Osteoblast (primary cell): ENCODE measurements at regions not wholly inside any gene's neighbourhood (a gene's known extent, or its start where the extent isn't known, plus 50 kb on each side); places are given as distances from the start of the nearest gene placed in this dataset.

Source experiments
- DNase-seq: peaks from one replicate; pipeline ENCODE4 v3.0.0; 2011; ENCODE audit warnings: low spot score, mixed read lengths; ENCODE audit not compliant: insufficient read length; ENCODE audit errors: missing footprints
- H2AFZ ChIP-seq: 2 replicates; pipeline ENCODE4 v1.6.0; 2011; ENCODE audit warnings: mild to moderate bottlenecking, low read length
- H3K27ac ChIP-seq: 2 replicates; pipeline ENCODE4 v1.5.1; 2011; ENCODE audit warnings: mild to moderate bottlenecking, low read depth, low read length, moderate library complexity
- H3K27me3 ChIP-seq: 2 replicates; pipeline ENCODE4 v1.6.0; 2012; ENCODE audit warnings: mild to moderate bottlenecking, control low read depth, inconsistent platforms, low read length, moderate library complexity; ENCODE audit not compliant: insufficient read depth
- H3K36me3 ChIP-seq: 2 replicates; pipeline ENCODE4 v1.5.1; 2011; ENCODE audit warnings: mild to moderate bottlenecking, low read length, control low read depth, moderate library complexity; ENCODE audit not compliant: insufficient read depth
- H3K4me1 ChIP-seq: 2 replicates; pipeline ENCODE4 v1.5.1; 2011; ENCODE audit warnings: mild to moderate bottlenecking, low read length, control low read depth, moderate library complexity; ENCODE audit not compliant: insufficient read depth
- H3K4me2 ChIP-seq: 2 replicates; pipeline ENCODE4 v1.6.0; 2011; ENCODE audit warnings: mild to moderate bottlenecking, low read length; ENCODE audit not compliant: insufficient read depth
- H3K4me3 ChIP-seq: fragments of 200-600 bp; sonication (generic); 3 replicates; pipeline ENCODE4 v1.5.1; 2012; ENCODE audit warnings: mild to moderate bottlenecking, low read length, inconsistent platforms; ENCODE audit not compliant: insufficient read depth
- H3K79me2 ChIP-seq: 2 replicates; pipeline ENCODE4 v1.6.0; 2012; ENCODE audit warnings: mild to moderate bottlenecking, low read length, control low read depth, inconsistent platforms; ENCODE audit not compliant: insufficient read depth
- H3K9me3 ChIP-seq: 2 replicates; pipeline ENCODE4 v1.5.1; 2011; ENCODE audit warnings: low read depth, low read length, control low read depth
- H4K20me1 ChIP-seq: 2 replicates; pipeline ENCODE4 v1.6.0; 2012; ENCODE audit warnings: mild to moderate bottlenecking, low read length, control low read depth; ENCODE audit not compliant: insufficient read depth
- CTCF ChIP-seq: IDR thresholded peaks from 2 replicates; pipeline ENCODE4 v1.5.1; 2011; ENCODE audit warnings: mild to moderate bottlenecking, low read depth, low read length, moderate library complexity; ENCODE audit errors: extremely low read depth

- DNase-seq: no peak
- Histone ChIP-seq H3K27ac (no peak overlapping the region), H3K4me2 (no peak overlapping the region), H3K79me2 (no peaks in the 10 kb centered on the region), H3K4me3 (no peak overlapping the region), H3K9me3 (no peaks in the 10 kb centered on the region), H4K20me1 (no peaks in the 10 kb centered on the region), H2AFZ (no peak overlapping the region), H3K4me1 (peaks cover 17% of the 10 kb centered on the region), H3K36me3 (no peaks in the 10 kb centered on the region), H3K27me3 (peaks cover 18% of the 10 kb centered on the region)
- no peak for TF ChIP-seq CTCF
Observed at GRCh38 chr3:10577486-10577885, 72.1 kb upstream of the ATP2B2 start.

GRCh38 chr3:10580426-10580825, 75.0 kb upstream of the ATP2B2 start:
- Histone ChIP-seq H3K9me3 (no peaks in the 10 kb centered on the region), H3K4me3 (no peak overlapping the region), H3K4me1 (peaks cover 17% of the 10 kb centered on the region), H3K27me3 (peaks cover 25% of the 10 kb centered on the region), H4K20me1 (no peaks in the 10 kb centered on the region), H2AFZ (no peak overlapping the region), H3K27ac (no peak overlapping the region), H3K4me2 (no peak overlapping the region), H3K36me3 (no peaks in the 10 kb centered on the region), H3K79me2 (no peaks in the 10 kb centered on the region)
- TF ChIP-seq CTCF: no peak
- DNase-seq: no peak

GRCh38 chr3:10581251-10581650, 75.9 kb upstream of the ATP2B2 start:
- Histone ChIP-seq H3K4me2 (peak overlapping the region; percentile 50), H3K4me3 (no peak overlapping the region), H3K27ac (no peak overlapping the region), H3K36me3 (no peaks in the 10 kb centered on the region), H3K27me3 (peaks cover 27% of the 10 kb centered on the region), H4K20me1 (no peaks in the 10 kb centered on the region), H3K79me2 (no peaks in the 10 kb centered on the region), H2AFZ (no peak overlapping the region), H3K9me3 (no peaks in the 10 kb centered on the region), H3K4me1 (peaks cover 17% of the 10 kb centered on the region)
- peak; percentile 94 for DNase-seq
- no peak for TF ChIP-seq CTCF

- Histone ChIP-seq H3K4me1 (peaks cover 17% of the 10 kb centered on the region), H3K9me3 (no peaks in the 10 kb centered on the region), H3K36me3 (no peaks in the 10 kb centered on the region), H3K27me3 (peaks cover 27% of the 10 kb centered on the region), H2AFZ (no peak overlapping the region), H3K27ac (no peak overlapping the region), H4K20me1 (no peaks in the 10 kb centered on the region), H3K4me2 (peak overlapping the region; percentile 50), H3K79me2 (no peaks in the 10 kb centered on the region), H3K4me3 (no peak overlapping the region)
- DNase-seq: no peak
- no peak for TF ChIP-seq CTCF
Observed at GRCh38 chr3:10581716-10582115, 76.3 kb upstream of the ATP2B2 start.
